GM23248 (cell line): ENCODE measurements at regions not wholly inside any gene's neighbourhood (a gene's known extent, or its start where the extent isn't known, plus 50 kb on each side); places are given as distances from the start of the nearest gene placed in this dataset.

ENCODE experiments used
- DNase-seq: peaks from one replicate; pipeline ENCODE4 v3.0.0-alpha.2; 2015
- H2AFZ ChIP-seq: fragments of 200-600 bp; sonication (generic); 2 replicates; pipeline ENCODE4 v1.6.1; 2016; ENCODE audit warnings: antibody characterized with exemption
- H3F3A ChIP-seq: fragments of 200-600 bp; sonication (generic); 2 replicates; pipeline ENCODE4 v1.6.1; 2016; ENCODE audit warnings: mild to moderate bottlenecking, antibody characterized with exemption, mixed run types; ENCODE audit not compliant: insufficient read depth
- H3K27ac ChIP-seq: fragments of 200-600 bp; sonication (generic); 2 replicates; pipeline ENCODE4 v1.5.1; 2016; ENCODE audit warnings: mild to moderate bottlenecking
- H3K27me3 ChIP-seq: fragments of 200-600 bp; sonication (generic); replicated peaks from 2 replicates; pipeline ENCODE4 v1.6.1; 2016; ENCODE audit warnings: mild to moderate bottlenecking; ENCODE audit not compliant: insufficient read depth
- H3K36me3 ChIP-seq: fragments of 200-600 bp; sonication (generic); 2 replicates; pipeline ENCODE4 v1.6.1; 2016; ENCODE audit warnings: low read depth, mild to moderate bottlenecking
- H3K4me1 ChIP-seq: fragments of 200-600 bp; sonication (generic); 2 replicates; pipeline ENCODE4 v1.6.1; 2016; ENCODE audit warnings: mild to moderate bottlenecking; ENCODE audit not compliant: insufficient read depth
- H3K4me2 ChIP-seq: fragments of 200-600 bp; sonication (generic); one replicate; pipeline ENCODE4 v1.6.1; 2016; ENCODE audit warnings: mild to moderate bottlenecking; ENCODE audit not compliant: unreplicated experiment
- H3K4me3 ChIP-seq: fragments of 200-600 bp; sonication (generic); 2 replicates; pipeline ENCODE4 v1.5.1; 2016; ENCODE audit warnings: mild to moderate bottlenecking
- H3K79me2 ChIP-seq: fragments of 200-600 bp; sonication (generic); 2 replicates; pipeline ENCODE4 v1.6.1; 2016; ENCODE audit warnings: mild to moderate bottlenecking; ENCODE audit not compliant: insufficient read depth
- H3K9ac ChIP-seq: fragments of 200-600 bp; sonication (generic); 2 replicates; pipeline ENCODE4 v1.6.1; 2016; ENCODE audit warnings: mild to moderate bottlenecking
- H3K9me2 ChIP-seq: fragments of 200-600 bp; sonication (generic); 2 replicates; pipeline ENCODE4 v1.6.1; 2016; ENCODE audit warnings: mixed run types, mild to moderate bottlenecking, moderate library complexity; ENCODE audit not compliant: insufficient read depth
- H3K9me3 ChIP-seq: fragments of 200-600 bp; sonication (generic); one replicate; pipeline ENCODE4 v1.6.1; 2017; ENCODE audit warnings: low read depth
- H4K20me1 ChIP-seq: fragments of 200-600 bp; sonication (generic); 2 replicates; pipeline ENCODE4 v1.6.0; 2016; ENCODE audit not compliant: insufficient read depth
- EZH2 ChIP-seq: fragments of 200-600 bp; sonication (generic); IDR thresholded peaks from 2 replicates; pipeline ENCODE4 v1.6.1; 2018; ENCODE audit warnings: antibody characterized with exemption, mild to moderate bottlenecking; ENCODE audit not compliant: insufficient read depth, poor library complexity, severe bottlenecking
- EZH2phosphoT487 ChIP-seq: fragments of 200-600 bp; sonication (generic); IDR thresholded peaks from 2 replicates; pipeline ENCODE4 v1.6.1; 2018; ENCODE audit warnings: antibody characterized with exemption, moderate library complexity, mild to moderate bottlenecking, low read depth; ENCODE audit not compliant: insufficient read depth
- WGBS, 2 experiments: methylation state at CpG; one replicate each; pipeline ENCODE4 v1.1.6; 2015 to 2017; ENCODE audit warnings: low lambda C conversion rate in 2 of 2, low coverage in 1 of 2; ENCODE audit errors: missing lambda C conversion rate in 2 of 2; 5-methylcytosine and 5-hydroxymethylcytosine counted together
- in situ Hi-C: fragments of 300-500 bp; cut with MboI; formaldehyde crosslinking; loops from 2 replicates; pipeline ENCODE4 v1.15.0; 2020

DNA sequence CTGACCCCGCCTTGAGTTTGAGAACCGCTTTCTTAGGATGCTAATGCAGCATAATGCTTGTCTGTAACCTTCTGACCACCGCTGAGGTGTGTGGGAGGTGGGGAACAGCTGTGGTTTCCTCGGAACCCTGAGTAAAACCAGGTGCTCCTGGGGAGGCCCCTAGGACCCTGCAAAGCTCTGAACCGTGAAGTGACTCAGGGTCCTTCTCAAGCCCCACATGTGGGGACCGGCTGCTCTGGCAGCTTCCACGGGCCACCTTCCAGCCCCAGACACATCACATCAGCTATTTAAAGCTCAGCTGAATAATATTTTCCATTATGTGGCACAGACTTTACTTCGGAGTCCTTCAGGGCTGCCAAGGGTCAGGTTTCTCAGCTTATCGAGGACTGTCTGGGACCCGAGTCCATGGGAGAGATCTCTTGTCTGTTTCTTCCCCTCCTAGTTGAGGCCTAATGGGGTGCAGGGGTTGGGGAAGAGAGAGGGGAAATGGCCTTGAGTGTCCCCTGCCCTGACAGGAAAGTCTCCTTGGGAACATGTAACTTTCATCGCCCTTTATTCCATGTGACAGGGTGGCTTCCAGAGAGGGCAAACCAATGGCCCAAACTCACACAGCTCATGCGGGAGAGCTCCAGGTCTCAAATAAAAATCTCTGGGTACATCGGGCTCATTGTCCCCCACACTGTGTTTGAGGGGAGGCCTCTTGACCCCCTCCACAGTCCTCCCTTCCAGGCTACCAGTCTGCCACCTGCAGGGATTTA, 186.1 kb upstream of the SLC24A3 start:
- H3K4me3 ChIP-seq, result no peak overlapping the region
- no peak overlapping the region for H2AFZ ChIP-seq
- H3K36me3 ChIP-seq, result no peaks in the 10 kb centered on the region
- no peaks in the 10 kb centered on the region for H3F3A ChIP-seq
- no peaks in the 10 kb centered on the region for H3K9me3 ChIP-seq
- DNase-seq, result peak; percentile 20
- no peaks in the 10 kb centered on the region for H3K27me3 ChIP-seq
- H4K20me1 ChIP-seq, result no peaks in the 10 kb centered on the region
- H3K27ac ChIP-seq, result no peak overlapping the region
- TF ChIP-seq EZH2phosphoT487, result no peak
- in situ Hi-C loops, result no loop called here
- WGBS, 2 experiments, result 16% methylated on average over 13 of the region's 13 CpGs
- H3K9ac ChIP-seq, result no peak overlapping the region
- H3K79me2 ChIP-seq, result no peaks in the 10 kb centered on the region
- H3K9me2 ChIP-seq, result no peaks in the 10 kb centered on the region
- no peaks in the 10 kb centered on the region for H3K4me1 ChIP-seq
- H3K4me2 ChIP-seq, result no peak overlapping the region

DNA sequence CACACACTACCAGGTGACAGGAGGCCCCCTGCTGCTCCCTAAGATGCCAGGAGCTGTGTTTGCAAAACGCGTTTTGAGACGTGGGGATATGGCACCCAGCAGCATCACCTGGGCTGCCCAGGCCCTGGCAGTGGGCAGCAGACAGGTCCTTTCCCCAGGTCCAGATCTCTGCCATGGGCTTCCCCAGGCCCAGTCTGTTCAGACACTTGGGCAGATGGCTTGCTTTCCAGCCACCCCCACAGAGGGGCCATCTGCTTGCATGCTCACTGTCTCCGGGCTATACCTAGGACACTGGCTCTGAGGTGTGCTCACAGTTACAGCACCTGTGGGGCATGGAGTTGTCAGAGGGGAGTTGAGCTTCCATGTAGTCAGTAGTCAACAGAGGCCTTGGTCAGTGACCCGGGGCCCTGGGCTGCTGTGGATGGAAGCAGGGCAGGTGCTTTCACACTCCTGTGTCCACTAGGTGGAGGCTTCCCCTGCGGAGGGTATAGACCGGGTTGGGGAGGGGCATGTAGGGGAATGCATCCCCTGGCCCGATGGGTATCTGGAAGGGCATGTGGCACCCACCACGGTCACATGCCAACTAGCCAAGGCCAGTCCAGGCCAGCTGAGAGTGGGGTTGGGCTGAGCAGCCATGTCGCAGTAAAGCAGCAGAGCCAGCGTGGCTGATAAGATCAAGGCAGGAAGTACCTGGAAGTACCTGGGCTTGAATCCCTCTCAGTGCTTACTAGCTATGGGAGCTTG, 185.4 kb upstream of the SLC24A3 start:
- Histone ChIP-seq H3K9ac (no peak overlapping the region), H3K79me2 (no peaks in the 10 kb centered on the region), H3F3A (no peaks in the 10 kb centered on the region), H3K4me2 (no peak overlapping the region), H3K9me2 (no peaks in the 10 kb centered on the region), H3K27ac (no peak overlapping the region), H3K4me1 (no peaks in the 10 kb centered on the region), H3K4me3 (no peak overlapping the region), H3K9me3 (no peaks in the 10 kb centered on the region), H4K20me1 (no peaks in the 10 kb centered on the region), H3K36me3 (no peaks in the 10 kb centered on the region), H2AFZ (no peak overlapping the region), H3K27me3 (no peaks in the 10 kb centered on the region)
- DNase-seq, result no peak
- 65 to 66% methylated on average over 10 to 11 of the region's 11 CpGs for WGBS, 2 experiments
- in situ Hi-C loops, result no loop called here
- TF ChIP-seq EZH2 (no peak), EZH2phosphoT487 (no peak)

DNA sequence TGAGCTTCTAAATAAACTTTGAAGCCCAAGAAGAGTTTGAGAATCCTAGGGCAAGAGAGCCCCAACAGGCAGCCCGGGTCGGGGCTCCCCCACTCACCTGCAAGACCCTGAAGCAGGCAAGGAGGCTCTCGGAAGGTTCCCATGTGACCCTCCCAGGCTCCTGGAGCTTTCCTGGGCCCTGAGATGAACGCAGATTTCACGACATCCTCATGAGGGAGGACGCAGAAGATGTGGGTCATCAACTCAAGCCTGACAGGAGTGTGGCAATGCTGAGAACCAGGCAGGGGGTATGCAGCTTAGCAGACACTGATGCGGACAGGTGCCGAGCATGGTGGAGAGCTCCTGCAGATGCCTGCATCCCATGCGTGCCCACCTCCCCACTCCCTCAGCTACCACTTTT, 184.5 kb upstream of the SLC24A3 start:
- 60 to 62% methylated on average over 9 of the region's 9 CpGs for WGBS, 2 experiments
- no peaks in the 10 kb centered on the region for H3K27me3 ChIP-seq
- H3K4me2 ChIP-seq, result no peak overlapping the region
- H3K4me1 ChIP-seq, result no peaks in the 10 kb centered on the region
- no peak for TF ChIP-seq EZH2
- TF ChIP-seq EZH2phosphoT487, result no peak
- no peaks in the 10 kb centered on the region for H4K20me1 ChIP-seq
- no peak overlapping the region for H3K4me3 ChIP-seq
- in situ Hi-C loops, result no loop called here
- H3F3A ChIP-seq, result no peaks in the 10 kb centered on the region
- no peaks in the 10 kb centered on the region for H3K79me2 ChIP-seq
- H3K9me2 ChIP-seq, result no peaks in the 10 kb centered on the region
- H3K9me3 ChIP-seq, result no peaks in the 10 kb centered on the region
- H2AFZ ChIP-seq, result no peak overlapping the region
- H3K27ac ChIP-seq, result no peak overlapping the region
- H3K9ac ChIP-seq, result no peak overlapping the region
- DNase-seq, result no peak
- H3K36me3 ChIP-seq, result no peaks in the 10 kb centered on the region

DNA sequence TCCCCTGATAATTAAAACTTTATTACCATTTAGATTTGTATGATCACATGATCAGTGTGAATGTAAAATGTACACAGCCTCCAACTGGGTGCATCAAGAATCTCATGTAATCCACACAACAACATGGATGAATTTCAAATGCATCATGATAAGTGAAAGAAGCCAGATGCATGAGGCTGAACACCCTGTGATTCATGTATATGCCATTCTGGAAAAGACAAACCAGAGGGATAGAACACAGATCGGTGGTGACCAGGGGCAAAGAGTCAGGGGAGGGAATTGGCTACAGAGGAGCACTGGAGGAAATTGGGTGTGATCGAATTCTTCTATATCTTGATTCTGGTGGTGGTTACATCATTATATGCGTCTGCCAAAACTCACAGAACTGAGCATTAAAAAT, 170.7 kb upstream of the SLC24A3 start:
- Histone ChIP-seq H3K9me2 (no peaks in the 10 kb centered on the region), H3K27ac (no peak overlapping the region), H4K20me1 (no peaks in the 10 kb centered on the region), H3K4me1 (no peaks in the 10 kb centered on the region), H3K36me3 (no peaks in the 10 kb centered on the region), H3K27me3 (no peaks in the 10 kb centered on the region; the same call in 1 of the 2 replicates), H3F3A (no peaks in the 10 kb centered on the region), H3K9me3 (no peaks in the 10 kb centered on the region), H3K79me2 (no peaks in the 10 kb centered on the region), H3K9ac (no peak overlapping the region), H3K4me2 (no peak overlapping the region), H3K4me3 (no peak overlapping the region), H2AFZ (no peak overlapping the region)
- no peak for DNase-seq
- in situ Hi-C loops, result no loop called here
- TF ChIP-seq EZH2, result no peak
- no peak for TF ChIP-seq EZH2phosphoT487
- 0 to 1% methylated on average over 3 of the region's 3 CpGs for whole genome bisulfite sequencing, 2 experiments
